Nephron (organoid): ENCODE measurements at regions not wholly inside any gene's neighbourhood (a gene's known extent, or its start where the extent isn't known, plus 50 kb on each side); places are given as distances from the start of the nearest gene placed in this dataset.

Experiments used
- H3K27ac Mint-ChIP-seq, 3 experiments: 2 replicates each; pipeline ENCODE4 v1.8.0; 2020; ENCODE audit warnings: mixed read lengths in 3 of 3, mild to moderate bottlenecking in 2 of 3, moderate library complexity in 1 of 3
- H3K27me3 Mint-ChIP-seq: 2 replicates; pipeline ENCODE4 v1.8.0; 2021; ENCODE audit warnings: low read depth, mild to moderate bottlenecking, moderate library complexity, mixed read lengths
- H3K36me3 Mint-ChIP-seq: 2 replicates; pipeline ENCODE4 v1.8.0; 2020; ENCODE audit warnings: low read depth, mixed read lengths
- H3K4me1 Mint-ChIP-seq: 2 replicates; pipeline ENCODE4 v1.8.0; 2020; ENCODE audit warnings: mixed read lengths
- H3K4me3 Mint-ChIP-seq, 3 experiments: 2 replicates each; pipeline ENCODE4 v1.8.0; 2020; ENCODE audit warnings: mild to moderate bottlenecking in 3 of 3, mixed read lengths in 3 of 3, moderate library complexity in 2 of 3
- H3K9me3 Mint-ChIP-seq: 2 replicates; pipeline ENCODE4 v1.8.0; 2020; ENCODE audit warnings: mixed read lengths
- TF ChIP-seq, protein P1 (sequence below), 3 experiments: fragments of 200-600 bp; sonication (generic); IDR thresholded peaks; one replicate each; pipeline ENCODE4 v1.5.0; 2021; ENCODE audit warnings: antibody characterized with exemption in 3 of 3; ENCODE audit not compliant: unreplicated experiment in 3 of 3

DNA sequence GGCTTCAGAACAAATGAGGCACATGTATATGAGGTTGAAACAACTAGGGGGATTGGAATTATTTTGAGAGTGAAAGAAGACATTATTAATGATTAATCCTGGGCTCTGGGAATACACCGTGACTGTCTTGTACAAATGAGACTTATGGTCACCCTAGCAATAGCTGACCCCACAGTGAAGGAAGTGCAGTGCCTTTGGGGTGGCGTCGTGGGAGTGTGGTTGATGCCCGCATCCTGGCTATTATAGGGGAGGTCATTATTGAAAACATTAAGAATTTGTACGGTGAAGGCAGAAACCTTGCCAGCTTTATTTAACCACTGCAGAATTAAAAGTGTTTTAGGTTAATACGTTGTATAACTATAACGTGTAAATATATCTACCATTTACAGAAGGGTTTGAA, 296.7 kb downstream of the CYRIA start:
- no peaks in the 10 kb centered on the region for H3K27me3 Mint-ChIP-seq
- H3K4me1 Mint-ChIP-seq = no peaks in the 10 kb centered on the region
- H3K36me3 Mint-ChIP-seq = no peaks in the 10 kb centered on the region
- H3K9me3 Mint-ChIP-seq = peaks cover 8% of the 10 kb centered on the region
- TF ChIP-seq, protein P1, sequence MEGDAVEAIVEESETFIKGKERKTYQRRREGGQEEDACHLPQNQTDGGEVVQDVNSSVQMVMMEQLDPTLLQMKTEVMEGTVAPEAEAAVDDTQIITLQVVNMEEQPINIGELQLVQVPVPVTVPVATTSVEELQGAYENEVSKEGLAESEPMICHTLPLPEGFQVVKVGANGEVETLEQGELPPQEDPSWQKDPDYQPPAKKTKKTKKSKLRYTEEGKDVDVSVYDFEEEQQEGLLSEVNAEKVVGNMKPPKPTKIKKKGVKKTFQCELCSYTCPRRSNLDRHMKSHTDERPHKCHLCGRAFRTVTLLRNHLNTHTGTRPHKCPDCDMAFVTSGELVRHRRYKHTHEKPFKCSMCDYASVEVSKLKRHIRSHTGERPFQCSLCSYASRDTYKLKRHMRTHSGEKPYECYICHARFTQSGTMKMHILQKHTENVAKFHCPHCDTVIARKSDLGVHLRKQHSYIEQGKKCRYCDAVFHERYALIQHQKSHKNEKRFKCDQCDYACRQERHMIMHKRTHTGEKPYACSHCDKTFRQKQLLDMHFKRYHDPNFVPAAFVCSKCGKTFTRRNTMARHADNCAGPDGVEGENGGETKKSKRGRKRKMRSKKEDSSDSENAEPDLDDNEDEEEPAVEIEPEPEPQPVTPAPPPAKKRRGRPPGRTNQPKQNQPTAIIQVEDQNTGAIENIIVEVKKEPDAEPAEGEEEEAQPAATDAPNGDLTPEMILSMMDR (IDR thresholded peaks at IDR 0.05; ENCODE audit: unreplicated experiment in 3 of 3) = no peak
- H3K27ac Mint-ChIP-seq = no peak overlapping the region
- no peak overlapping the region for H3K4me3 Mint-ChIP-seq

DNA sequence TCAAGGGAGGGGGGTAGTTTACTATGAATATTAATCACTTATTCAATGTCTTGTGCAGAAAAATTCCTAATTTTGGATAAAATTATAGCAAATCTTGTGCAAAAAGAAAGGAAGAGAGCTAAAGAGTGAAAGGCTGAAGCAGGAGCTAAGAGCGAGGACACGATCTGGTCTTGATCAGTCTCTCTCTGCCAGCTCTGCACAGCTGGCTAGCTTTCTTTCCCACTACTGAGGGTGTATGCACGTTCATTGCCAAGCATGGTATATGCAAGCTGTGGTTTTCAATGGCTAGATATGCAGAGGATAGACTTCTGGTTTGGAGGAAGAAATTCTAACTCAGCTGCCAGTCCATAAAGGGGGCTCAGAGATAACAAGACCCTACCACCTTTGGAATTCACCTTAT, 297.3 kb downstream of the CYRIA start:
- H3K27ac Mint-ChIP-seq = no peak overlapping the region
- no peak overlapping the region for H3K4me3 Mint-ChIP-seq
- H3K9me3 Mint-ChIP-seq = peaks cover 7% of the 10 kb centered on the region
- TF ChIP-seq, protein P1 (IDR thresholded peaks at IDR 0.05; ENCODE audit: unreplicated experiment in 3 of 3) = no peak
- H3K27me3 Mint-ChIP-seq = no peaks in the 10 kb centered on the region
- H3K36me3 Mint-ChIP-seq = no peaks in the 10 kb centered on the region
- H3K4me1 Mint-ChIP-seq = no peaks in the 10 kb centered on the region

DNA sequence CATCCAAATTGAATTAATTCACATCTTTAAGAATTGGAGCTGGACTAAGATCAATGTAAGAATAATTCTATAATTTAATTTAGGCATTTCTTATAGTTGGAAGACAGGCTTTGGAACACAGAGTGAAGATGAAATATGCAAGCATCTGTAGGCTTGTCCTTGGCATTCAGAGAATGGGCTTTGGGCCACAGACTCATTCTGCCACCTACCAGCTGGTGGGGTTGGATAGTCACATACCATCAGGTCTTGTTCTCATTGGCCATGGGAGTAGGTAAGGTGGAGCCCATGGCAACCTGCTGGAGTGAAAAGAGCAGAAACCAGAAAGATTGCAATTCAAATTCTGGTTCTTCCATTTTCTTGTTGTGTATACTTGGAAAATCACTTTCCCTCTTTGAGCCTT, 300.3 kb downstream of the CYRIA start:
- H3K4me3 Mint-ChIP-seq = no peak overlapping the region
- no peaks in the 10 kb centered on the region for H3K4me1 Mint-ChIP-seq
- H3K36me3 Mint-ChIP-seq = no peaks in the 10 kb centered on the region
- TF ChIP-seq, protein P1 (IDR thresholded peaks at IDR 0.05; ENCODE audit: unreplicated experiment in 3 of 3) = no peak
- no peaks in the 10 kb centered on the region for H3K27me3 Mint-ChIP-seq
- H3K27ac Mint-ChIP-seq = no peak overlapping the region
- no peaks in the 10 kb centered on the region for H3K9me3 Mint-ChIP-seq

DNA sequence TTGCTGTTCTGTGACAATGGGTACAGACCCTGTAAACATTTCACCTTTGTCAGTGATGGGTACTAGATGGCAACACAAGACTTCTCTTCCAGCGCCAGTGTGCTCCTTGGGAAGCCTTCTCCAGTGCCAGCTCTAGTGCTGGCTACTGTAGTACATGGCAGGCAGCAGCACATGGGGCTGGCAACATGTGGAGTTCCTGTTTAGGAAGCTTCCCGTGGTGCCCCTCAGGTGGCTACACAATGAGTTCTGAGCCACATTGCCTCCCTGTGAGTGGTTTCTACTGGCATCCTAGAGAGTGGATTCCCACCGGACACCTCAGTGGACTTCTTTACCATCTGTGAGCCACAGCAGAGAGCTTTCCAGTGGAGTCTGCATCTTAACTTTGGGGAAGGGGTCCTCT, 302.1 kb downstream of the CYRIA start:
- Mint-ChIP-seq H3K27me3 (no peaks in the 10 kb centered on the region), H3K4me3 (no peak overlapping the region), H3K36me3 (peaks cover 4% of the 10 kb centered on the region), H3K27ac (no peak overlapping the region), H3K4me1 (no peaks in the 10 kb centered on the region), H3K9me3 (peaks cover 3% of the 10 kb centered on the region)
- TF ChIP-seq, protein P1 (IDR thresholded peaks at IDR 0.05; ENCODE audit: unreplicated experiment in 3 of 3) = no peak

DNA sequence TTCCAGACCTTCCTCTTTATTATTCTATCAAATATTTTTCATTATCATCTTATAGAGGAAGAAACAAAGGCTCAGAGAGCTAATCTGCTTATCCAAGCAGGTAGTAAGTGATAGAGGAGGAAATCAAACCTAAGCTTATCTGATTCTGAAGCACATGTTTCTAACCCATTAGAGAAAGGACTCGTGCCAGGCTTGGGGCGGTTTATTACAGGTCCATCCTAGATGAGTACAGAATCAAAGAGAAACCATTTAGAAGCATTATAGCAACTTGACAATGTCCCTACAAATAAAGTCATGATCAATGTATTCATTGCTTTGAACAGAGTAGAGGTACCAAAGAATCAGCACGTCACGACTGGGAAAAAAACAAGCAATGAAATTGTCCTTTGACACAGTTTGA, 303.0 kb downstream of the CYRIA start:
- Mint-ChIP-seq H3K36me3 (peaks cover 4% of the 10 kb centered on the region), H3K27me3 (no peaks in the 10 kb centered on the region), H3K27ac (no peak overlapping the region), H3K9me3 (peaks cover 3% of the 10 kb centered on the region), H3K4me3 (no peak overlapping the region), H3K4me1 (no peaks in the 10 kb centered on the region)
- TF ChIP-seq, protein P1 (IDR thresholded peaks at IDR 0.05; ENCODE audit: unreplicated experiment in 3 of 3) = no peak

DNA sequence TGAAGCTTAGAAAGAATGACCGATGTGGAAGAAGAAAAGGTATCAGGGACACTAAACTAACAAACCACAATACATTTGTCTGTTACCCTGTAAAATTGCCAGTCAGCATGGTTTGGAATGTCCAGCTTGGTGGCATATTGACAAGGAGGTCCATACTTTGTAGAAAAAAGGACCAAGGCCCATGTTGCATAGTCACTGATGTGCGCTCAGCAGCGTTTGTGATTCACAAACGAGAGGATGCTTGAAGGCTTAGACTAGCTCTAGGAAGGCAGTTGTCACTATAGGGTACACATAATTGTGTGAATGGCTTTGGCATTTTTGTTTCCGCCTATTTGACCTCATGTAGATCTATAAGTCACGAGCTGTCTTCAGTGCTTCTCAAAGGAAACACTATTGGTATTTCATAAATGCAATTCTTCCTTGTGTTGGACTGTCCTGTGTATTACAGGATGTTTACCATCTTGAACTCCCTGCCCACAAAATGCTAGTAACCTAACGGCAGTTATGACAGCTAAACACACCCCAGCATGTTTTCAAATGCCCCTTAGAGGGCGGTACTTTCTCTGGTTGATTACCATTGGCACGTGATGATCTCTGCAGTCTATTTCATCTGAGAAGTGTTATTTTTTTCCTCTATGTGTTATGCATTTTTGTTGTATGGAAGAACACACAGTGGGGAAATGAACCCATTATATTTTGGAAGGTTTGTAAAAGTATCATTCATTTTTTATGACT, 304.2 kb downstream of the CYRIA start:
- no peaks in the 10 kb centered on the region for H3K4me1 Mint-ChIP-seq
- no peak overlapping the region for H3K27ac Mint-ChIP-seq
- no peak overlapping the region for H3K4me3 Mint-ChIP-seq
- H3K36me3 Mint-ChIP-seq = peaks cover 4% of the 10 kb centered on the region
- H3K9me3 Mint-ChIP-seq = peaks cover 3% of the 10 kb centered on the region
- TF ChIP-seq, protein P1 (IDR thresholded peaks at IDR 0.05; ENCODE audit: unreplicated experiment in 3 of 3) = no peak
- H3K27me3 Mint-ChIP-seq = no peaks in the 10 kb centered on the region
